Gastroesophageal sphincter (tissue), 4 donors: ENCODE measurements at regions not wholly inside any gene's neighbourhood (a gene's known extent, or its start where the extent isn't known, plus 50 kb on each side); places are given as distances from the start of the nearest gene placed in this dataset.

ENCODE experiments used
- ATAC-seq: fragments of 150-250 bp; one replicate; pipeline ENCODE4 v1.9.1; 2016; ENCODE audit warnings: mild to moderate bottlenecking, moderate library complexity
- H3K27ac ChIP-seq, 4 donors: fragments of 200-600 bp; sonication (generic) in 3 of 4; 1 replicate in 3 of 4; 2 replicates in 1 of 4; pipeline ENCODE4 v1.5.1; 2016 to 2019
- H3K27me3 ChIP-seq: fragments of 200-600 bp; sonication (generic); one replicate; pipeline ENCODE4 v1.5.1; 2019
- H3K36me3 ChIP-seq, 2 donors: fragments of 200-600 bp; sonication (generic); one replicate each; pipeline ENCODE4 v1.5.1; 2019; ENCODE audit warnings: control low read depth in 1 of 2
- H3K4me1 ChIP-seq, 3 donors: fragments of 200-600 bp; sonication (generic); 1 replicate in 2 of 3; 2 replicates in 1 of 3; pipeline ENCODE4 v1.5.1; 2016 to 2019; ENCODE audit warnings: control low read depth in 2 of 3
- H3K4me3 ChIP-seq, 2 donors: fragments of 200-600 bp; sonication (generic); one replicate each; pipeline ENCODE4 v1.5.1; 2019; ENCODE audit warnings: mild to moderate bottlenecking in 1 of 2, moderate library complexity in 1 of 2
- H3K9me3 ChIP-seq, 3 donors: fragments of 200-600 bp; sonication (generic); one replicate each; pipeline ENCODE4 v1.5.1; 2017 to 2019; ENCODE audit warnings: control low read depth in 2 of 3
- EP300 ChIP-seq: sonication (generic); formaldehyde crosslinking; IDR thresholded peaks from one replicate; pipeline ENCODE4 v1.6.1; 2017; ENCODE audit warnings: antibody characterized with exemption, mild to moderate bottlenecking
- POLR2A ChIP-seq, 2 donors: fragments of 450-650 bp; IDR thresholded peaks; one replicate each; pipeline ENCODE4 v1.6.1; 2017; ENCODE audit warnings: antibody characterized with exemption in 2 of 2, mild to moderate bottlenecking in 2 of 2, moderate library complexity in 1 of 2
- POLR2AphosphoS5 ChIP-seq: sonication (generic); formaldehyde crosslinking; IDR thresholded peaks from one replicate; pipeline ENCODE4 v1.6.1; 2017; ENCODE audit warnings: antibody characterized with exemption
- WGBS, 2 donors: methylation state at CpG; one replicate each; pipeline ENCODE4 v1.1.5; 2018; ENCODE audit warnings: low coverage in 1 of 2; 5-methylcytosine and 5-hydroxymethylcytosine counted together
- TF ChIP-seq, protein P1 (sequence below), 4 experiments: fragments of 200-600 bp in 2 of 4; fragments of 450-650 bp in 2 of 4; sonication (generic) in 1 of 4; IDR thresholded peaks; one replicate each; pipeline ENCODE4 v1.5.1; 2017 to 2019; ENCODE audit warnings: antibody characterized with exemption in 4 of 4, mild to moderate bottlenecking in 2 of 4, moderate library complexity in 2 of 4

DNA sequence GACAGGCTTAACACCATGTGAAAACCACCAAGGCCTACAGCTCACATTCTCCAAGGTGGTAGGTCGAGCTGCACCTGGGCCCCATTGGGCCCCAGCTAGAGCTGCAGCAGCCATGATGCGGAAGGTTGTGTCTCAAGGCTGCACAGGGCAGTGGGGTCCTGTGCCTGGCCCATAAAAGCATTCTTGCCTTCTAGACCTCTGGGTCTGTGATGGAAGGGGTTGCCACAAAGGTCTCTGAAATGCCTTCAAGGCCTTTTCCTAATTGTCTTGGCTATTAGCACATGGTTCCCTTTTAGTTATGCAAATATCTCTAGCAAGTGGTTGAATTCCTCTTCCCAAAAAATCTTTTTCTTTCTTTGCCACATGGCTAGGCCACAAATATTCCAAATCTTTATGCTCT lies 52.5 kb upstream of the C11orf58 start:
- Histone ChIP-seq H3K27me3 (no peaks in the 10 kb centered on the region), H3K4me1 (no peaks in the 10 kb centered on the region), H3K36me3 (no peaks in the 10 kb centered on the region), H3K27ac (no peak overlapping the region), H3K4me3 (no peak overlapping the region), H3K9me3 (peaks cover 0 to 6% (median 0%) of the 10 kb centered on the region in 3 donors)
- no CpG with 5 or more reads among the region's 2 CpGs for WGBS, 2 donors
- TF ChIP-seq POLR2AphosphoS5 = no peak
- TF ChIP-seq, protein P1, sequence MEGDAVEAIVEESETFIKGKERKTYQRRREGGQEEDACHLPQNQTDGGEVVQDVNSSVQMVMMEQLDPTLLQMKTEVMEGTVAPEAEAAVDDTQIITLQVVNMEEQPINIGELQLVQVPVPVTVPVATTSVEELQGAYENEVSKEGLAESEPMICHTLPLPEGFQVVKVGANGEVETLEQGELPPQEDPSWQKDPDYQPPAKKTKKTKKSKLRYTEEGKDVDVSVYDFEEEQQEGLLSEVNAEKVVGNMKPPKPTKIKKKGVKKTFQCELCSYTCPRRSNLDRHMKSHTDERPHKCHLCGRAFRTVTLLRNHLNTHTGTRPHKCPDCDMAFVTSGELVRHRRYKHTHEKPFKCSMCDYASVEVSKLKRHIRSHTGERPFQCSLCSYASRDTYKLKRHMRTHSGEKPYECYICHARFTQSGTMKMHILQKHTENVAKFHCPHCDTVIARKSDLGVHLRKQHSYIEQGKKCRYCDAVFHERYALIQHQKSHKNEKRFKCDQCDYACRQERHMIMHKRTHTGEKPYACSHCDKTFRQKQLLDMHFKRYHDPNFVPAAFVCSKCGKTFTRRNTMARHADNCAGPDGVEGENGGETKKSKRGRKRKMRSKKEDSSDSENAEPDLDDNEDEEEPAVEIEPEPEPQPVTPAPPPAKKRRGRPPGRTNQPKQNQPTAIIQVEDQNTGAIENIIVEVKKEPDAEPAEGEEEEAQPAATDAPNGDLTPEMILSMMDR (IDR thresholded peaks at IDR 0.05) = no peak
- no peak for TF ChIP-seq POLR2A (IDR thresholded peaks at IDR 0.05)
- TF ChIP-seq EP300 = no peak
- ATAC-seq = no peak

DNA sequence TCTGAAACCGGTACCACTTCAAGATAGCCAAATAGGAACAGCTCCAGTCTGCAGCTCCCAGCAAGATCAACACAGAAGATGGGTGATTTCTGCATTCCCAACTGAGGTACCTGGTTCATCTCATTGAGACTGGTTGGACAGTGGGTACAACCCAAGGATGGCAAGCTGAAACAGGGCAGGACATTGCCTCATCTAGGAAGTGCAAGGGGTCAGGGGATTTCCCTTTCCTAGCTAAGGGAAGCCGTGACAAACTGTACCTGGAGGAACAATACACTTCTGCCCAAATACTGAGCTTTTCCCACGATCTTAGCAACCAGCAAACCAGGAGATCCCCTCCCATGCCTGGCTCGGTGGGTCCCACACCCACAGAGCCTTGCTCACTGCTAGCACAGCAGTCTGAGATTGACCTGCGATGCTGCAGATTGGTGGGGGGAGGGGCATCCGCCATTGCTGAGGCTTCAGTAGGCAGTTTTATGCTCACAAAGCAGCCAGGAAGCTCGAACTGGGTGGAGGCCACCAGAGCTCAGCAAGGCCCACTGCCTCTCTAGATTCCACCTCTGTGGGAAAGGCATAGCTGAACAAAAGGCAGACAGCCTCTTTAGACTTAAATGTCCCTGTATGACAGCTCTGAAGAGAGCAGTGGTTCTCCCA lies 59.9 kb upstream of the C11orf58 start:
- Histone ChIP-seq H3K4me3 (no peak overlapping the region), H3K4me1 (no peaks in the 10 kb centered on the region), H3K27ac (no peak overlapping the region), H3K9me3 (peaks cover 0 to 12% (median 0%) of the 10 kb centered on the region in 3 donors), H3K36me3 (no peaks in the 10 kb centered on the region), H3K27me3 (no peaks in the 10 kb centered on the region)
- TF ChIP-seq EP300 = no peak
- TF ChIP-seq, protein P1 (IDR thresholded peaks at IDR 0.05) = no peak
- no peak for TF ChIP-seq POLR2AphosphoS5
- 73 to 86% methylated on average over 1 of the region's 7 CpGs for WGBS, 2 donors
- no peak for ATAC-seq

DNA sequence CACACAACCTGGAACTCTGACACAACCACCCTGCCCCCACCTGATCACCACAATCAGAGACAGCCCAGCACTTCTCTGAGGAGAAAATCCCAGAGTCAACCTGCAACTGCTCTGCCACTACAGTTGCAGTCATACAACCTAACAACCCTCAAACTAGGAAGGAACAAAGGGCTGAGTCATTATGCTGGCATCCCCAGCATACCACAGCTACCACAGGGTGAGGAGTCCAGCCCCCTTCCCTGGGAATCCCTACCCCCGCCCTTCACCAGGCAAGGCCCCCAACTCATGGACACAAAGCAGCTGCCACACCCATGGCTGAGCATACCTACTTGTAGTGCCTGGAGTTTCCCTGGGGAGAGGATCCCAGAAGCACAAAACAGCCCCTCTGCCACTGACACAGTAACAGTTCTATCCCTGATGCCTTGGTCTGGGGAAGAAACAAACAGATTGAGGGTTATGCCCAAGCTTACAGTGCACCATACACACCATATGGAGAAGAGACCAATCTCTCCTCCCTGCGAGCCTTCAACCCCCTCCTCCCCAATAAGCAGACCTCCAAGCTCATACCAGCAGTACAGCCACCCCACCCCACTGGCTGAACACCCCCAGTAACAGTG lies 68.5 kb upstream of the C11orf58 start:
- H3K27ac ChIP-seq = no peak overlapping the region
- H3K4me1 ChIP-seq = no peaks in the 10 kb centered on the region
- H3K9me3 ChIP-seq = peaks cover 0 to 20% (median 0%) of the 10 kb centered on the region in 3 donors
- no peak overlapping the region for H3K4me3 ChIP-seq
- no peaks in the 10 kb centered on the region for H3K27me3 ChIP-seq
- no peaks in the 10 kb centered on the region for H3K36me3 ChIP-seq
- TF ChIP-seq, protein P1 (IDR thresholded peaks at IDR 0.05) = no peak
- TF ChIP-seq EP300 (no peak), POLR2AphosphoS5 (no peak), POLR2A (IDR thresholded peaks at IDR 0.05) (no peak)
- no peak for ATAC-seq
- WGBS, 2 donors = 100% methylated on average over 1 of the region's 2 CpGs; no CpG with 5 or more reads in 1 of the 2 donors

DNA sequence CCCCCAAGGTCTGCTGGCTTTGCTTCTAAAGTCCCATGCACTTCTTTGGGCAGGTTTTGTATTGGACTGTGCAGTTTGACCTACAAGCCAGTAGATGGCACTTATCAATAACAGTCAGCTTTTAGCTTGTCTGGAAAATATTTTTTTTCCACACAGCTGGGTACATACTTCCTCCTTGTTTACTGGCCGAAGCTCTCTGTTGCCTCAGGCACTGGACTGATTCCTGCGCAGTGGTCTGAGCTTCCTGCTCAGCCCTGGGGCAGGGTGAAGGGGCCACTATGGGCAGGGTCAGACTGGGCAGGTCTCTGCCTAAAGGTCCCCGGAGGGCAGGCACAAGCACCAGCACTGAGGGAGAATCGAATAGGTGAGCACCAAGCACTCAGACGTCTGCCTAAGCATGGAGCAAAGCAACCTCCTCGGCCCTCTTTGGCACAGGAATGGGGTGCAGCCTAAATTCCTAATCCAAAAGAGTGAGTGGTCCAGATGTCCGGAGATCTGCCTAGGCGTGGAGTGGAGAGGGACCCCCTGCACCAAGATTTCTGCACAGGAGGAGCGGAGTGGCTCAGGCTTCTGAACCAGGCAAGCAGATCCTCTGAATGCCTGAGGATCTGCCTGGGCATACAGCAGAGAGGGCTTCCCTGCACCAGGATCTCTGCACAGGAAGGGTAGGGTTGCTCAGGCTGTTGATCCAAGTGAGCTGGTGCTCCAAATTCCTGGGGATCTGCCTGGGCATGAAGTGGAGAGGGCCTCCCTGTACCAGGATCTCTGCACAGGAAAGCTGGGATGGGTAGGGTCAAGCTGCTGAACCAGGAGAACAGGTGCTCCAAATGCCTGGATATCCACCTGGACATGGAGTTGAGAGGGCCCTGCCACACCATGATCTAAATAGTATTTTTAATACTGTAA lies 105.9 kb upstream of the C11orf58 start:
- H3K27me3 ChIP-seq = peaks cover 5% of the 10 kb centered on the region
- TF ChIP-seq, protein P1 (IDR thresholded peaks at IDR 0.05) = no peak
- TF ChIP-seq POLR2AphosphoS5 = no peak
- TF ChIP-seq EP300 = no peak
- peaks cover 0 to 44% (median 0%) of the 10 kb centered on the region in 3 donors for H3K9me3 ChIP-seq
- no peak for ATAC-seq
- no peak overlapping the region for H3K4me3 ChIP-seq
- 90% methylated on average over 7 of the region's 9 CpGs; no CpG with 5 or more reads in 1 of the 2 donors for WGBS, 2 donors
- H3K4me1 ChIP-seq = no peaks in the 10 kb centered on the region
- no peaks in the 10 kb centered on the region for H3K36me3 ChIP-seq
- no peak overlapping the region for H3K27ac ChIP-seq
